Trophoblast cell (in vitro differentiated cells and primary cell): ENCODE measurements at regions not wholly inside any gene's neighbourhood (a gene's known extent, or its start where the extent isn't known, plus 50 kb on each side); places are given as distances from the start of the nearest gene placed in this dataset.

Experiments used
- DNase-seq, 2 donors: peaks; one replicate each; pipeline ENCODE4 v3.0.0-alpha.2; 2016
- H2AFZ ChIP-seq: 2 replicates; pipeline ENCODE4 v1.6.1; 2013; ENCODE audit warnings: low read length, moderate library complexity, mild to moderate bottlenecking; ENCODE audit not compliant: insufficient read depth, poor library complexity
- H2AK5ac ChIP-seq: 2 replicates; pipeline ENCODE4 v1.6.1; 2013; ENCODE audit warnings: mild to moderate bottlenecking, low read length
- H2BK120ac ChIP-seq: 2 replicates; pipeline ENCODE4 v1.6.1; 2013; ENCODE audit warnings: low read length, mild to moderate bottlenecking, moderate library complexity; ENCODE audit not compliant: insufficient read depth, poor library complexity
- H2BK12ac ChIP-seq: 2 replicates; pipeline ENCODE4 v1.6.1; 2013; ENCODE audit warnings: mild to moderate bottlenecking, low read length, moderate library complexity
- H2BK5ac ChIP-seq: 2 replicates; pipeline ENCODE4 v1.6.1; 2013; ENCODE audit warnings: low read length, low read depth, moderate library complexity, mild to moderate bottlenecking; ENCODE audit not compliant: poor library complexity
- H3K14ac ChIP-seq: 2 replicates; pipeline ENCODE4 v1.6.1; 2013; ENCODE audit warnings: mild to moderate bottlenecking, low read length
- H3K18ac ChIP-seq: 2 replicates; pipeline ENCODE4 v1.6.1; 2013; ENCODE audit warnings: mild to moderate bottlenecking, low read length
- H3K23ac ChIP-seq: 2 replicates; pipeline ENCODE4 v1.6.1; 2013; ENCODE audit warnings: low read length
- H3K27ac ChIP-seq: 2 replicates; pipeline ENCODE4 v1.5.1; 2013; ENCODE audit warnings: low read depth, mild to moderate bottlenecking, inconsistent platforms, low read length, moderate library complexity
- H3K27me3 ChIP-seq: 2 replicates; pipeline ENCODE4 v1.6.1; 2013; ENCODE audit warnings: inconsistent platforms, mild to moderate bottlenecking, low read length, moderate library complexity; ENCODE audit not compliant: insufficient read depth
- H3K36me3 ChIP-seq, 2 experiments: 1 replicate in 1 of 2; 2 replicates in 1 of 2; pipeline ENCODE4 v1.6.1; 2013; ENCODE audit warnings: low read length in 2 of 2, mild to moderate bottlenecking in 2 of 2, moderate library complexity in 1 of 2; ENCODE audit not compliant: insufficient read depth in 2 of 2, control insufficient read depth in 1 of 2
- H3K4ac ChIP-seq: 2 replicates; pipeline ENCODE4 v1.6.1; 2013; ENCODE audit warnings: low read depth, mild to moderate bottlenecking, low read length, moderate library complexity
- H3K4me1 ChIP-seq, 2 experiments: 1 replicate in 1 of 2; 2 replicates in 1 of 2; pipeline ENCODE4 v1.6.1; 2013; ENCODE audit warnings: low read length in 2 of 2, mild to moderate bottlenecking in 2 of 2, moderate library complexity in 1 of 2; ENCODE audit not compliant: insufficient read depth in 2 of 2, control insufficient read depth in 1 of 2
- H3K4me2 ChIP-seq: 2 replicates; pipeline ENCODE4 v1.6.1; 2013; ENCODE audit warnings: inconsistent platforms, mild to moderate bottlenecking, low read length, moderate library complexity
- H3K4me3 ChIP-seq: 2 replicates; pipeline ENCODE4 v1.5.1; 2013; ENCODE audit warnings: mild to moderate bottlenecking, low read depth, low read length, inconsistent platforms
- H3K79me1 ChIP-seq: one replicate; pipeline ENCODE4 v1.6.1; 2013; ENCODE audit warnings: low read length
- H3K79me2 ChIP-seq: 2 replicates; pipeline ENCODE4 v1.6.1; 2013; ENCODE audit warnings: low read length, mild to moderate bottlenecking; ENCODE audit not compliant: control insufficient read depth, insufficient read depth, poor library complexity
- H3K9ac ChIP-seq: 2 replicates; pipeline ENCODE4 v1.6.1; 2013; ENCODE audit warnings: mild to moderate bottlenecking, low read length
- H3K9me3 ChIP-seq: 2 replicates; pipeline ENCODE4 v1.6.1; 2013; ENCODE audit warnings: low read depth, mild to moderate bottlenecking, control low read depth, inconsistent platforms, low read length; ENCODE audit not compliant: insufficient read depth
- H4K12ac ChIP-seq: 2 replicates; pipeline ENCODE4 v1.6.1; 2013; ENCODE audit warnings: low read depth, mild to moderate bottlenecking, low read length, moderate library complexity
- H4K8ac ChIP-seq: 2 replicates; pipeline ENCODE4 v1.6.1; 2013; ENCODE audit warnings: low read depth, mild to moderate bottlenecking, low read length, moderate library complexity
- H4K91ac ChIP-seq: one replicate; pipeline ENCODE4 v1.6.1; 2013; ENCODE audit warnings: low read depth, mild to moderate bottlenecking, low read length, moderate library complexity
- WGBS: extraction: QIAGEN DNeasy Blood & Tissue Kit; methylation state at CpG from one replicate; pipeline ENCODE4 v1.1.7; 2013; ENCODE audit warnings: missing lambda C conversion rate; ENCODE audit not compliant: insufficient read length, insufficient coverage; ENCODE audit errors: extremely low coverage; 5-methylcytosine and 5-hydroxymethylcytosine counted together

DNA sequence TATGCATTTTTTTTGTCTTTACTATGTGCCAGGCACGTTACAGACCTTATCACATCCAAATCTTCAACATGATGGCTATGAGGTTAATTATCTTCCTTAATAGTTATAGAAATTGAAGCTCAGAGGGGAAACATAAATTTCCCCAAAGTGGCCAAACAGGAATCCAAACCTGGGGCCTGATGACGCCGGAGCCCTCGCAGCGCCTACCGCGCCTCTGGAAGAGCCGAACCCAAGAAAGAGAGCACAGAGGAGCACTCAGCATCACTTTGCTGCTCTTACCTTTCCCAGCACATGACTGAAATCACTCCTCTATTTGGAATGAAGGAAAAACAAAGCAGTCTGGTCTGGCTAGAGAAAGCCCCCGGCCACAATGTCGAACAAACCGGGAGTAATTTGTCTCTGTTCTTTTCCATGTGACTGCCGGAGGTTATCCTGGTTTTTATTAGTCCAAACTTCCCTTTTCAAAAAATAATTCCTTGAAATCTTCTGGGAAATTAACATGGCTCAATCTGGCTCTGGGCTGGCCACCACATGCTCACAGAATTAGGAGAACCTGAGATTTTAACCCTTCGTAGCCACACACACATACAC is 195.5 kb downstream of the ADSS2 start:
- Histone ChIP-seq H2AFZ (no peak overlapping the region), H3K79me1 (no peaks in the 10 kb centered on the region), H3K9me3 (no peaks in the 10 kb centered on the region), H3K23ac (no peak overlapping the region), H2BK12ac (no peak overlapping the region), H3K4me2 (no peak overlapping the region), H3K79me2 (no peaks in the 10 kb centered on the region), H3K4ac (no peak overlapping the region), H3K27me3 (no peaks in the 10 kb centered on the region), H2AK5ac (no peak overlapping the region), H2BK5ac (no peak overlapping the region), H3K9ac (no peak overlapping the region), H3K27ac (no peak overlapping the region), H4K8ac (no peak overlapping the region), H4K12ac (no peak overlapping the region), H3K4me3 (no peak overlapping the region), H3K18ac (no peak overlapping the region), H3K4me1 (no peaks in the 10 kb centered on the region), H2BK120ac (no peak overlapping the region), H3K14ac (no peak overlapping the region), H3K36me3 (peaks cover 0 to 2% of the 10 kb centered on the region in 2 experiments), H4K91ac (no peak overlapping the region)
- no peak for DNase-seq
- WGBS: no CpG with 5 or more reads among the region's 13 CpGs

DNA sequence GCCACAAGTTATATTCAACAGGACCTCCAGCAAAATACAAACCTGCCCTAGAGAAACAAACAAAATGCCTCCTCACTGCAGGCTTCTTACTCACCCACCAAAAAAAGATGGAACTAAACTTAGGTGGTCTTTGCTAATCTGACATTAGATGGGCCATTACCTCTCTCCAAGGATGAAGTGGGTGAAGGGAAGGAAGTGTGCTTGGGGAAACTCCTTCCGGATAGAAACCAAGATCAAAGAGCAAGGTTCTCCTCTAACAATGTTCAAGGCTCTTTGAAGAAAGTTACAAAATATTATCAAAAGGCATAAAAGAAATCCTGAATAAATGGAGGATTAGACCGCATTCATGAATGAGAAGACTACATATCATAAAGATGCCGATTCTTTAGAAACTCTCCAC is 187.5 kb downstream of the ADSS2 start:
- Histone ChIP-seq H3K4me1 (no peaks in the 10 kb centered on the region), H3K4me2 (no peak overlapping the region), H3K14ac (no peak overlapping the region), H3K23ac (no peak overlapping the region), H3K9me3 (no peaks in the 10 kb centered on the region), H3K18ac (no peak overlapping the region), H2BK5ac (no peak overlapping the region), H3K79me2 (no peaks in the 10 kb centered on the region), H2AFZ (no peak overlapping the region), H3K27ac (no peak overlapping the region), H3K4me3 (no peak overlapping the region), H2BK12ac (no peak overlapping the region), H3K36me3 (no peaks in the 10 kb centered on the region), H3K9ac (no peak overlapping the region), H4K12ac (no peak overlapping the region), H3K4ac (no peak overlapping the region), H2AK5ac (no peak overlapping the region), H4K8ac (no peak overlapping the region), H2BK120ac (no peak overlapping the region), H3K27me3 (no peaks in the 10 kb centered on the region), H3K79me1 (no peaks in the 10 kb centered on the region), H4K91ac (no peak overlapping the region)
- no CpG with 5 or more reads among the region's 3 CpGs for WGBS
- no peak for DNase-seq

DNA sequence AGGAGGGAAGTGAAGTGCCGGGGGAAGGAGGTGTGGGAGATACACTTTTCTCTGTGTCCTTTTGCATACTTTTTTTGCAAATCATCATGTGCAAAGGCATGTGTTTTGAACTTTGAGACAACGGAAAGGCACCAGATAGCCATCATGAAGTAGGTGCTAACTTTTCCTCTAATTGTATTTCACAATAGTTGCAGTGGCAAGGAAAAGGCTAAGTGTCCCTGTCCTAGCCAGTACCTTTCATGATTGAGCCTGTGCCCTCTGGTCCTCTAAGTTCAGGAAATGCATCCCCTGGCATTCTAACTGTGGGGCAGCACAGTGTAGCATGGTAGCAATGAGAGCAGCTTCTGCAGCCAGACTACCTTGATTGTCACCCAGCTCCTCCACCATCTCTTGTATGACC is 186.2 kb downstream of the ADSS2 start:
- Histone ChIP-seq H2BK12ac (no peak overlapping the region), H3K9ac (no peak overlapping the region), H2AK5ac (no peak overlapping the region), H3K4me3 (no peak overlapping the region), H3K36me3 (no peaks in the 10 kb centered on the region), H3K4ac (no peak overlapping the region), H4K8ac (no peak overlapping the region), H3K79me2 (no peaks in the 10 kb centered on the region), H2BK5ac (no peak overlapping the region), H4K12ac (no peak overlapping the region), H3K4me1 (no peaks in the 10 kb centered on the region), H3K4me2 (no peak overlapping the region), H3K79me1 (no peaks in the 10 kb centered on the region), H3K18ac (no peak overlapping the region), H4K91ac (no peak overlapping the region), H3K9me3 (no peaks in the 10 kb centered on the region), H2AFZ (no peak overlapping the region), H2BK120ac (no peak overlapping the region), H3K27ac (no peak overlapping the region), H3K27me3 (no peaks in the 10 kb centered on the region), H3K14ac (no peak overlapping the region), H3K23ac (no peak overlapping the region)
- DNase-seq: peak in 1 of 2 donors; percentile 44
- no CpG with 5 or more reads among the region's 2 CpGs for WGBS

DNA sequence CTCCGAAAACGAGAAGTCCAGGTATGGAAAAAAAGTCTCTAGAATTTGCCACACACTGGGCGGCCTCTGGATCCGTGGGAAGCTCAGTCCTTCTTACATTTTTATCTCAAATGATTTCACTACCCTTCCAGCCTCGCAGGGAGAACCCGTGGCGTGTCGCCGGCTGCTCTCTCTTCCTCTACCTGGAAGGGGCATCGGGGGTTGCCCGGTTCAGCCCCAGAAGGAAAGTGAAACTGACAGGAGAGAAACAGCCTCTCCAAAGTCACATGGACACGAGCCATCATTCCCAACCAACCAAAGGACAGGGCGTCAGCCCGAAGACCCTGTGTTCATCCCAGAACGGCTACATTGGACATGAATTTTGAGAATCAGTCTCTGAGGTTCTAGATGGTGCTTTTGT is 182.5 kb downstream of the ADSS2 start:
- Histone ChIP-seq H2AFZ (no peak overlapping the region), H3K4me1 (peaks cover 0 to 3% of the 10 kb centered on the region in 2 experiments), H3K4me3 (no peak overlapping the region), H3K9me3 (no peaks in the 10 kb centered on the region), H3K18ac (no peak overlapping the region), H3K23ac (no peak overlapping the region), H3K27ac (no peak overlapping the region), H4K12ac (no peak overlapping the region), H2AK5ac (no peak overlapping the region), H3K36me3 (no peaks in the 10 kb centered on the region), H4K8ac (no peak overlapping the region), H3K4me2 (no peak overlapping the region), H2BK120ac (no peak overlapping the region), H3K4ac (no peak overlapping the region), H4K91ac (no peak overlapping the region), H3K14ac (no peak overlapping the region), H2BK12ac (no peak overlapping the region), H3K79me1 (no peaks in the 10 kb centered on the region), H3K79me2 (no peaks in the 10 kb centered on the region), H3K9ac (no peak overlapping the region), H2BK5ac (no peak overlapping the region), H3K27me3 (no peaks in the 10 kb centered on the region)
- WGBS: no CpG with 5 or more reads among the region's 15 CpGs
- peak in 1 of 2 donors; percentile 8 for DNase-seq
